BJ (cell line): ENCODE measurements at regions not wholly inside any gene's neighbourhood (a gene's known extent, or its start where the extent isn't known, plus 50 kb on each side); places are given as distances from the start of the nearest gene placed in this dataset.

Source experiments
- CTCF ChIA-PET: fragments of 350-600 bp; formaldehyde crosslinking; extraction: SDS; loops from one replicate; lab custom pipeline; 2021; ENCODE audit warnings: antibody characterized with exemption, inconsistent platforms; lab: Yijun Ruan, JAX
- POLR2A ChIA-PET: fragments of 300-600 bp; sonication (Branson Sonifier 250); formaldehyde crosslinking; extraction: SDS; loops from one replicate; lab custom pipeline; 2021; ENCODE audit warnings: antibody characterized with exemption; lab: Charles Lee
- DNase-seq: peaks from one replicate; pipeline ENCODE4 v3.0.0-alpha.2; 2011; ENCODE audit warnings: low read depth
- H3K27me3 ChIP-seq: 2 replicates; pipeline ENCODE4 v1.6.0; 2011; ENCODE audit warnings: low read length; ENCODE audit not compliant: control insufficient read depth, insufficient read depth
- H3K36me3 ChIP-seq: 2 replicates; pipeline ENCODE4 v1.5.1; 2011; ENCODE audit warnings: low read length; ENCODE audit not compliant: control insufficient read depth, insufficient read depth
- H3K4me3 ChIP-seq: 2 replicates; pipeline ENCODE4 v1.5.1; 2011; ENCODE audit warnings: low read depth, mild to moderate bottlenecking, control low read depth, low read length
- TF ChIP-seq, protein P1 (sequence below): IDR thresholded peaks from 2 replicates; pipeline ENCODE4 v1.5.1; 2011; ENCODE audit warnings: low read depth, mild to moderate bottlenecking, control low read depth, inconsistent platforms, low read length, moderate library complexity; ENCODE audit not compliant: insufficient read depth

DNA sequence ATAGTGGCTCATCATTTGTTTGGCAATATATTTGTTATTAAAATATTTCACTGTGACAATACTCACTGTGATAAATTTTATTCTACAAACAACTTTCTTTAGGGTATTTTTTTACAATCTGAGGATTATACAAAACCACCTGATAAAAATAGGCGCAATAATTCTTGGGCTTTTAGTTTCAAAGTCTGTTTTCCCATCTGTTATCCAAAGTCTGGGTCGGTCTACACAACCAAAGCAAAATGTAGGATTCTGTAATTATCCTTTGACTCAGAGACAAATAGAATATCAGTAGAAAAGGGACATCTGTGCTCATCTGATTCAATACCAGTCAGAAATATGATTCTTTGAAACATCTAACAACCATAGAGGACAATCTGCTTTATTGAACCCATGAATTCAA is 271.8 kb upstream of the AMIGO2 start:
- H3K27me3 ChIP-seq = no peaks in the 10 kb centered on the region
- ChIA-PET CTCF (no interaction called here), POLR2A (no interaction called here)
- no peak for DNase-seq
- H3K4me3 ChIP-seq = no peak overlapping the region
- H3K36me3 ChIP-seq = no peaks in the 10 kb centered on the region
- TF ChIP-seq, protein P1, sequence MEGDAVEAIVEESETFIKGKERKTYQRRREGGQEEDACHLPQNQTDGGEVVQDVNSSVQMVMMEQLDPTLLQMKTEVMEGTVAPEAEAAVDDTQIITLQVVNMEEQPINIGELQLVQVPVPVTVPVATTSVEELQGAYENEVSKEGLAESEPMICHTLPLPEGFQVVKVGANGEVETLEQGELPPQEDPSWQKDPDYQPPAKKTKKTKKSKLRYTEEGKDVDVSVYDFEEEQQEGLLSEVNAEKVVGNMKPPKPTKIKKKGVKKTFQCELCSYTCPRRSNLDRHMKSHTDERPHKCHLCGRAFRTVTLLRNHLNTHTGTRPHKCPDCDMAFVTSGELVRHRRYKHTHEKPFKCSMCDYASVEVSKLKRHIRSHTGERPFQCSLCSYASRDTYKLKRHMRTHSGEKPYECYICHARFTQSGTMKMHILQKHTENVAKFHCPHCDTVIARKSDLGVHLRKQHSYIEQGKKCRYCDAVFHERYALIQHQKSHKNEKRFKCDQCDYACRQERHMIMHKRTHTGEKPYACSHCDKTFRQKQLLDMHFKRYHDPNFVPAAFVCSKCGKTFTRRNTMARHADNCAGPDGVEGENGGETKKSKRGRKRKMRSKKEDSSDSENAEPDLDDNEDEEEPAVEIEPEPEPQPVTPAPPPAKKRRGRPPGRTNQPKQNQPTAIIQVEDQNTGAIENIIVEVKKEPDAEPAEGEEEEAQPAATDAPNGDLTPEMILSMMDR = no peak

DNA sequence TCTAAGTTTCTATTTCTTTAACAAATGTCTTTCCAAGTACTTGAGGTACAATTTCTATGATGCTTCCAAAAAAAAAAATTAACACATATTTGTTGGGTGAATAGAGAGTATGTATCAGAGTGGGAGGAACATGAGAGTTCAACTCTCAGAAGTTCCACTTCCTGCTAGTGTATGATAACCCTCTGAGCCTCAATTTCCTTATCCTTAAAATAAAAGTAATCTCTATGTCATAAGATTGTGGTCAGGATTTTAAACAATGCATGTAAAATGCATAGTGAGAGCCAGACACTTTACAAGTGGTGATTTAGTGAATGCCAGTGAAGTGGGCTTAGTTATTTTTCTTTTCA is 270.3 kb upstream of the AMIGO2 start:
- no peak for DNase-seq
- CTCF ChIA-PET = interaction anchor here (0.6 kb wide), 1 partner anchor 323 kb away, joined by 3 read pairs; no protein-coding TSS in a partner anchor

DNA sequence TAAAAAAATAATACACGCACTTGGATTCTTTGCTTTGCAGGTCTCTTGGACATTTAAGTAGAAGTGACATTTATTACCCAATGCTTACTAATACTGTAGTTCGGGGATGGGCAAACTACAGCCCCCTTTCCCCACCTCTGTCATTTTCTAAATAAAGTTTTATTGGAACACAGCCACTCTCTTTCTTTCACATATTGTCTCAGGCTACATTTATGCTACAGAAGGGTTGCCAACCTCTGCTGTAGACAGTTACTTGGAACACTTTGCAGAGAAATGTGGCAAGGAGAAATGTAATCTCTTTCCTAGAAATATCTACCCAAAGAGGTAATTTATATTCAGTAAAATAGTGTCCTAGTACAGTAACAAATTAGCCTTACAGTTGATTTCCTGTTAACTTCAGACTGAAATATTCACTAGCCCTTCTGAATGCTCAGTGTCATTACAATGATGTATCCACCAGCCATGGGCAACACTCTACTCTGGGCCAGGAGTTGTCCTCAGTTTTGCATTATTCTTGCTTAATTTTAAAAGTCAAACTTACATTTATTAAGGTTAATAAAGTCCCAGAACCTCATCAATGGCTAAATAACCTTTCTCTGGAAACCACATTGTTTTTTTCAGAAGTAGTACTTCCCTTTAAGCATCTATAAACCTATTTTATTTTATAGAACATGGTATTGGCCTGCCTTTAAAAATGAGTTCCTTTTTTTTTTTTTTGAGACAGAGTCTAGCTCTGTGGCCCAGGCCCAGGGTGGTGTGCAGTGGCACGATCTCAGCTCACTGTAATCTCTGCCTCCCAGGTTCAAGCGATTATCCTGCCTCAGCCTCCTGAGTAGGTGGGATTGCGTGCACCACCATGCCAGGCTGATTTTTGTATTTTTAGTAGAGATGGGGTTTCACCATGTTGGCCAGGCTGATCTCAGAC is 269.6 kb upstream of the AMIGO2 start:
- no peak overlapping the region for H3K4me3 ChIP-seq
- no peaks in the 10 kb centered on the region for H3K36me3 ChIP-seq
- CTCF ChIA-PET = interaction anchor here (0.6 kb wide), 1 partner anchor 323 kb away, joined by 3 read pairs; no protein-coding TSS in a partner anchor
- TF ChIP-seq, protein P1 = no peak
- DNase-seq = no peak
- no peaks in the 10 kb centered on the region for H3K27me3 ChIP-seq
- POLR2A ChIA-PET = no interaction called here

More for the DNA sequence above, 270.3 kb upstream of the AMIGO2 start:
- H3K4me3 ChIP-seq = no peak overlapping the region
- TF ChIP-seq, protein P1 = no peak
- no peaks in the 10 kb centered on the region for H3K27me3 ChIP-seq
- POLR2A ChIA-PET = no interaction called here
- H3K36me3 ChIP-seq = no peaks in the 10 kb centered on the region

DNA sequence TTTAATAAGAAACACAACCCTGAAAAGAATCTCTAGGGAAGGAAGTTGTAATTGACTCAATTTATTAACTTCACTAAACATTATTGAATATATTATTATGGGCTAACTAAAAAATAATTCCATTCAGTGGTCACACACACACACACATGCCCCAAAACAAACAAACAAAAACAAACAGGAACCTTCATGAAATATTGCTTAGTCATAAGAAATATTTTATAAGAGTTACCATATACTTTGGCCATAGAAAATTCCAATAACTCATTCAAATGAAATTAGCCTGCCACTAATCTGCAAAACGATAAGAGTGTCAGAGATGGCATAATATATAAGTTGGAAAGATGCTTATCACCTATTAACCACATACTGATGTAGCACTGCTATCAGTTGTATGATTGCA is 268.4 kb upstream of the AMIGO2 start:
- Histone ChIP-seq H3K27me3 (no peaks in the 10 kb centered on the region), H3K4me3 (no peak overlapping the region), H3K36me3 (no peaks in the 10 kb centered on the region)
- ChIA-PET CTCF (no interaction called here), POLR2A (no interaction called here)
- TF ChIP-seq, protein P1 = no peak
- DNase-seq = no peak

DNA sequence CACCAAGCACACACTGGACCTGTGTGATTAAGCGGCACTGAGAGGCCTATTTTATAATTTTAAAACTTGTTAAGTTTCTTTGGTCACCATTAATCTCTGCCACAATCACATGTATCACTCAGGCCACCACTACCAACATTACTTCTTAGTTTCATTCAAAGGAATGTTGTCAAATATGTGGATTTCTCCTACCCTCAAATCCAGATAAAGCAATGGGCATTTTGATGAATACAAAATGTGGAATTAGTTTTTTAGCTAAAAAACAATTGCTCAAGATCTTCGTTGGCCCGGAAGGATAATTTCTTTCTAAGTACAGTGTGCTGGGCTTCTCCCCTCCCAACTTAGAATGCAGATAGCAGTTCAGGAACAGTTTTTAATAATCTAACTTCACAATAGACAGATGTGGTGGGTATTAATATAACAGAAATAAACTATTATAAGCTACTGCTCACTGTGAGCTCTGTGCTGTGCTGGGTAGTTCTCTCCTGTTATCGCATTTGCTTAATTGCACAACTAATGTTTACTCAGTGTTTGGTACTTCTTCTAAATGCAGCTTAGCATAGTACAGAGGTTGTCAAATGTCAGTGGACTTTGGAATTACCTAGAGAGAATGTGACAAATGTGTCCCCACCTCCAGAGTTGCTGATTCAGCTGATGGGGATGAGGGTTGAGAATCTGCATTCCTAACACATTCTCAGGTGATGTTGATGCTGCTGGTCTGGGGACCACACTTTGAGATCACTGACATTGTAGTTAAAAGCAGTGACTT is 266.7 kb upstream of the AMIGO2 start:
- Histone ChIP-seq H3K27me3 (no peaks in the 10 kb centered on the region), H3K4me3 (no peak overlapping the region), H3K36me3 (no peaks in the 10 kb centered on the region)
- DNase-seq = no peak
- CTCF ChIA-PET = interaction anchor here (1.6 kb wide), 1 partner anchor 10 kb away, joined by 3 read pairs; no protein-coding TSS in a partner anchor
- TF ChIP-seq, protein P1 = no peak
- POLR2A ChIA-PET = no interaction called here
